ENCODE measurements at regions not wholly inside any gene's neighbourhood (a gene's known extent, or its start where the extent isn't known, plus 50 kb on each side); places are given as distances from the start of the nearest gene placed in this dataset.

DNA sequence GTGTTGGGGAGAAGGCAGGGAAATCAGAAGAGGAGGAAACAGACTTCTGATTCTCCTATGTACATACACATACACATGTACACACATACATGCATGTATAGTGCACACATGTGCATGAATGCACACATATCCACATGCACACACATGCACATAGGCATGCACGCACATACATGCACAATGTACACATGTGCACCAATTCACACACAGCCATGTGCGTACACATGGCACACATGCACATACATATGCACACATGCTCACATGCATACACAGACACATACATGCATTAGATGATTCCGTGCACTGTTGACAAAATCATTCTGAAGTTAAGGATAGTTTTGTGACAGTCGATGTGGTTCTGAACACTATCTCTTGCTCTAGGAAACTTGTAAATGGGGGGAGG lies 214.0 kb upstream of the CDH13 start (continued):
- TF ChIP-seq BRCA1 (IDR thresholded peaks at IDR 0.05; ENCODE audit: low read depth, low read length) (no peak), SIRT6 (IDR thresholded peaks at IDR 0.05; ENCODE audit: low read length) (no peak), SP2 (IDR thresholded peaks at IDR 0.05; ENCODE audit: low read length) (no peak)

Data from H1 (cell line).